Heart right ventricle (tissue), 16 donors: ENCODE measurements at regions not wholly inside any gene's neighbourhood (a gene's known extent, or its start where the extent isn't known, plus 50 kb on each side); places are given as distances from the start of the nearest gene placed in this dataset.

Experiments used
- ATAC-seq, 8 donors: fragments of 200-7000 bp; cut with Tn5 transposase; one replicate each; pipeline ENCODE4 v1.9.1; 2020; ENCODE audit warnings: mild to moderate bottlenecking in 8 of 8, moderate library complexity in 8 of 8, moderate number of reproducible peaks in 1 of 8
- DNase-seq, 2 donors: peaks; one replicate each; pipeline ENCODE4 v3.0.0-alpha.2; 2020
- H3K27ac ChIP-seq, 10 donors: fragments of 200-600 bp; sonication (generic) in 2 of 10; one replicate each; pipeline versions ENCODE4 v1.5.0 to v1.8.0; 2020 to 2022; ENCODE audit warnings: mild to moderate bottlenecking in 3 of 10
- H3K27me3 ChIP-seq, 7 donors: fragments of 200-600 bp; one replicate each; pipeline ENCODE4 v1.8.0; 2021 to 2022; ENCODE audit warnings: mild to moderate bottlenecking in 2 of 7
- H3K36me3 ChIP-seq, 9 donors: fragments of 200-600 bp; sonication (generic) in 1 of 9; one replicate each; pipeline versions ENCODE4 v1.5.0 to v1.8.0; 2020 to 2022; ENCODE audit warnings: mild to moderate bottlenecking in 2 of 9
- H3K4me1 ChIP-seq, 9 donors: fragments of 200-600 bp; sonication (generic) in 1 of 9; one replicate each; pipeline versions ENCODE4 v1.5.0 to v1.8.0; 2020 to 2022; ENCODE audit warnings: mild to moderate bottlenecking in 4 of 9
- H3K4me3 ChIP-seq, 10 donors: fragments of 200-600 bp; sonication (generic) in 2 of 10; one replicate each; pipeline versions ENCODE4 v1.5.0 to v1.8.0; 2020 to 2022; ENCODE audit warnings: mild to moderate bottlenecking in 7 of 10, moderate library complexity in 2 of 10
- H3K9me3 ChIP-seq, 11 donors: fragments of 200-600 bp in 10 of 11; sonication (generic) in 2 of 11; one replicate each; pipeline versions ENCODE4 v1.5.0 to v1.8.0; 2013 to 2022; ENCODE audit warnings: mild to moderate bottlenecking in 2 of 11, control low read depth in 1 of 11, moderate library complexity in 1 of 11
- CTCF ChIP-seq, 9 donors: fragments of 200-600 bp; sonication (generic) in 2 of 9; IDR thresholded peaks; one replicate each; pipeline versions ENCODE4 v1.5.0 to v1.8.0; 2021 to 2022; ENCODE audit warnings: antibody characterized with exemption in 9 of 9, mild to moderate bottlenecking in 5 of 9, moderate library complexity in 1 of 9
- WGBS, 2 donors: extraction: QIAGEN DNeasy Blood & Tissue Kit; methylation state at CpG; one replicate each; pipeline ENCODE4 v1.1.7; 2013; ENCODE audit warnings: inconsistent platforms in 1 of 2; 5-methylcytosine and 5-hydroxymethylcytosine counted together
- intact Hi-C, 10 donors: fragments of 100-400 bp; cut with DNase I; formaldehyde crosslinking; loops; one replicate each; pipeline versions ENCODE4 v1.11.1 to v1.14.2; 2022
- donor health status: Arrhythmogenic right ventricular cardiomyopathy.
- donor health status: ischemic (EF 13 %, LVEDD 7.1; RV severe dilation, severe dysfunction).
- donor health status: healthy with polysubstance abuse.
- donor health status: DM: no; HTN: yes; CAD: no.
- donor health status: DM: no; HTN: no; CAD: no.
- donor health status: ischemic (EF 25% LVEDD 6.9; RV normal size, moderate dysfunction).
- donor health status: ischemic (EF 25% LVEDD 5.7; RV mildly dilated, moderate dysfunction).
- donor health status: healthy.
- donor health status: DM: yes; HTN: yes; CAD: no.
- donor health status: Ischemic cardiomyopathy.
- donor health status: ischemic (EF 35%, LVEDD 5.7; RV mildly dilated, moderate dysfunction).
- donor health status: nonischemic (EF 11% LVEDD 7.7; RV severe dilation, severe dysfunction).
- donor health status: DM: yes; HTN: yes; CAD: no.
- donor health status: PGD.
- donor health status: ischemic (EF 29% LVEDD 5.4; RV normal size, mild dysfunction).
- donor health status: nonischemic (EF 23%, LVEDD 6.1; RV moderate dilation, normal function).

- no peak for TF ChIP-seq CTCF (IDR thresholded peaks at IDR 0.05)
- H3K9me3 ChIP-seq = peaks cover 0 to 25% (median 6%) of the 10 kb centered on the region in 11 donors
- intact Hi-C loops = no loop called here
- H3K27me3 ChIP-seq = no peaks in the 10 kb centered on the region
- H3K36me3 ChIP-seq = no peaks in the 10 kb centered on the region
- no peak overlapping the region for H3K27ac ChIP-seq
- WGBS, 2 donors = 81 to 85% methylated on average over 2 of the region's 2 CpGs
- no peak for ATAC-seq
- no peaks in the 10 kb centered on the region for H3K4me1 ChIP-seq
- no peak overlapping the region for H3K4me3 ChIP-seq
- DNase-seq = no peak
These were observed 509.6 kb downstream of the MRPL39 start for GRCh38 chr21:25097648-25098047.

- intact Hi-C loops = no loop called here
- no peaks in the 10 kb centered on the region for H3K36me3 ChIP-seq
- 72 to 79% methylated on average over 1 of the region's 1 CpG for WGBS, 2 donors
- no peak for TF ChIP-seq CTCF (IDR thresholded peaks at IDR 0.05)
- H3K27ac ChIP-seq = no peak overlapping the region
- no peak overlapping the region for H3K4me3 ChIP-seq
- no peak for ATAC-seq
- no peak for DNase-seq
- H3K4me1 ChIP-seq = no peaks in the 10 kb centered on the region
- peaks cover 0 to 28% (median 6%) of the 10 kb centered on the region in 11 donors for H3K9me3 ChIP-seq
- no peaks in the 10 kb centered on the region for H3K27me3 ChIP-seq
These were observed 512.6 kb downstream of the MRPL39 start for GRCh38 chr21:25094695-25095094.

- no peaks in the 10 kb centered on the region for H3K27me3 ChIP-seq
- TF ChIP-seq CTCF (IDR thresholded peaks at IDR 0.05) = no peak
- no peak overlapping the region for H3K4me3 ChIP-seq
- H3K9me3 ChIP-seq = peaks cover 0 to 28% (median 6%) of the 10 kb centered on the region in 11 donors
- no peaks in the 10 kb centered on the region for H3K36me3 ChIP-seq
- H3K4me1 ChIP-seq = no peaks in the 10 kb centered on the region
- no peak overlapping the region for H3K27ac ChIP-seq
- DNase-seq (no peak), ATAC-seq (no peak)
- whole genome bisulfite sequencing, 2 donors = 86 to 88% methylated on average over 8 of the region's 8 CpGs
- intact Hi-C loops = no loop called here
These were observed 514.8 kb downstream of the MRPL39 start for GRCh38 chr21:25092441-25093011.

- no peak for TF ChIP-seq CTCF (IDR thresholded peaks at IDR 0.05)
- H3K4me3 ChIP-seq = no peak overlapping the region
- no peaks in the 10 kb centered on the region for H3K27me3 ChIP-seq
- H3K36me3 ChIP-seq = no peaks in the 10 kb centered on the region
- no peaks in the 10 kb centered on the region for H3K4me1 ChIP-seq
- ATAC-seq (no peak), DNase-seq (no peak)
- no peaks in the 10 kb centered on the region for H3K9me3 ChIP-seq
- no peak overlapping the region for H3K27ac ChIP-seq
- intact Hi-C loops = no loop called here
- WGBS, 2 donors = 82 to 86% methylated on average over 4 of the region's 4 CpGs
These were observed 526.2 kb downstream of the MRPL39 start for GRCh38 chr21:25081096-25081495.
